ENCODE measurements at regions not wholly inside any gene's neighbourhood (a gene's known extent, or its start where the extent isn't known, plus 50 kb on each side); places are given as distances from the start of the nearest gene placed in this dataset.
A peak's percentile ranks its signal among the peaks of the same experiment; 100 is the strongest.
"Not testable (repeated sequence)": the region's sequence is repeated elsewhere in the genome, so short reads cannot be mapped to it uniquely, and the experiment has no call there.

GRCh38 chr5:154603485-154603884, 125.5 kb upstream of the HAND1 start:
- DNase-seq: no peak
- intact Hi-C loops (cut with DNase I): no loop called here

GRCh38 chr5:154603011-154603410, 125.0 kb upstream of the HAND1 start:
- intact Hi-C loops (cut with DNase I): no loop called here
- no peak for DNase-seq

GRCh38 chr5:154601014-154601413, 123.0 kb upstream of the HAND1 start:
- intact Hi-C loops (cut with DNase I): no loop called here
- DNase-seq: no peak

GRCh38 chr5:154598021-154598420, 120.0 kb upstream of the HAND1 start:
- intact Hi-C loops (cut with DNase I): no loop called here
- no peak for DNase-seq

- DNase-seq; intact Hi-C loops (cut with DNase I): not testable (repeated sequence)
These were observed 118.8 kb upstream of the HAND1 start for GRCh38 chr5:154596844-154597243.

GRCh38 chr5:154595662-154596061, 117.6 kb upstream of the HAND1 start:
- no peak for DNase-seq
- intact Hi-C loops (cut with DNase I): no loop called here

- intact Hi-C loops (cut with DNase I): no loop called here
- DNase-seq: no peak
These were observed 115.8 kb upstream of the HAND1 start for GRCh38 chr5:154593796-154594195.

GRCh38 chr5:154593071-154593470, 115.0 kb upstream of the HAND1 start:
- intact Hi-C loops (cut with DNase I): no loop called here
- DNase-seq: no peak

- intact Hi-C loops (cut with DNase I): no loop called here
- peak in 2 of 42 donors; percentile 27 to 44 for DNase-seq
These were observed 112.2 kb upstream of the HAND1 start for GRCh38 chr5:154590093-154590724.

GRCh38 chr5:154589511-154589910, 111.5 kb upstream of the HAND1 start:
- intact Hi-C loops (cut with DNase I): no loop called here
- DNase-seq: no peak

- DNase-seq; intact Hi-C loops (cut with DNase I): not testable (repeated sequence)
These were observed 110.9 kb upstream of the HAND1 start for GRCh38 chr5:154588833-154589425.

- intact Hi-C loops (cut with DNase I): no loop called here
- DNase-seq: no peak
These were observed 110.2 kb upstream of the HAND1 start for GRCh38 chr5:154588091-154588774.

- DNase-seq: no peak
- intact Hi-C loops (cut with DNase I): no loop called here
These were observed 109.3 kb upstream of the HAND1 start for GRCh38 chr5:154587123-154588026.

GRCh38 chr5:154583671-154584177, 105.7 kb upstream of the HAND1 start:
- DNase-seq: no peak
- intact Hi-C loops (cut with DNase I): no loop called here

- intact Hi-C loops (cut with DNase I): no loop called here
- DNase-seq: no peak
These were observed 102.4 kb upstream of the HAND1 start for GRCh38 chr5:154580422-154580821.

- no peak for DNase-seq
- intact Hi-C loops (cut with DNase I): no loop called here
These were observed 99.4 kb upstream of the HAND1 start for GRCh38 chr5:154577416-154577815.

- DNase-seq: no peak
- intact Hi-C loops (cut with DNase I): no loop called here
These were observed 98.4 kb upstream of the HAND1 start for GRCh38 chr5:154576429-154576806.

GRCh38 chr5:154575546-154576428, 97.8 kb upstream of the HAND1 start:
- intact Hi-C loops (cut with DNase I): no loop called here
- DNase-seq: no peak

GRCh38 chr5:154573011-154573410, 95.0 kb upstream of the HAND1 start:
- intact Hi-C loops (cut with DNase I): no loop called here
- DNase-seq: no peak
